NCI-H82 treated with DMSO at 0.1 percent for 48 hours (cell line): ENCODE measurements at regions not wholly inside any gene's neighbourhood (a gene's known extent, or its start where the extent isn't known, plus 50 kb on each side); places are given as distances from the start of the nearest gene placed in this dataset.

Experiments
- DNase-seq: peaks from one replicate; lab custom pipeline; 2025; ENCODE audit not compliant: unreplicated experiment; lab: John Stamatoyannopoulos, UW

DNA sequence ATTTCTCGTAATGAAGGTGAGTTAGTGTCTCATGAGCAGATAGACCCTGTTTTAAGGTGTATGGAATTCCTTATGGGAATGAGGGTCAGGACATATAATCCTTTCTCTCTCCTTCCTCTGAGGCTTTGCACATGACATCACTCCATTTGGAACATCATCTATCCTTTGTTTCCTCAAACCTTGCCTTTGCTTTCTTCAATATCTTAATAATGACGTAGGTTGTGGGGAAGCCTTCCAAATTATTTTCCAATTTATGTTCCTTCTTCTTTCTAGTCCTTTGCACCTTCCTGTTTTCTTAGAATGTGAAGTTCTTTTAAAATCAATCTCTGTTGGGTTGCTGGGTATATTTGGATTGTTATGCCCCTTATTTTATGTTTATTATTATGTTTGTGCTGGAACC, 502.9 kb upstream of the STXBP6 start:
- no peak for DNase-seq

DNA sequence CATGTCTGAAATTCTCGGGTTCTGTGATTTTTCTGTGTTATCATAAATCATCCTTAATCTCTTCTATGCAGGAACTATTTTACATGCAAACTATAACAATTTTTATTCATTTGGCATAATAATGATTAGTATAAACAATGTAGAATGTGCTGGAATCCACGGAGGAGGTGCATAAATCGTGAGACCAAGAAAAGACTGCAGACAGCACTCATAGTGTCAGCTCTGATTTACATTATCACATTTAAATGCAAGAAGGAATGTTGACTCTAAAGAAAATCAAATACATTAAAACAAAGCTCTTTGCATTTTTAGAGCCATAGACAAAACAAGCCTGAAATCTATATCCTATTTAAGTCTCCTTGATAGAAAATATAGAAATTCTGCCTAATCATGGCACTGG, 501.7 kb upstream of the STXBP6 start:
- DNase-seq = no peak

DNA sequence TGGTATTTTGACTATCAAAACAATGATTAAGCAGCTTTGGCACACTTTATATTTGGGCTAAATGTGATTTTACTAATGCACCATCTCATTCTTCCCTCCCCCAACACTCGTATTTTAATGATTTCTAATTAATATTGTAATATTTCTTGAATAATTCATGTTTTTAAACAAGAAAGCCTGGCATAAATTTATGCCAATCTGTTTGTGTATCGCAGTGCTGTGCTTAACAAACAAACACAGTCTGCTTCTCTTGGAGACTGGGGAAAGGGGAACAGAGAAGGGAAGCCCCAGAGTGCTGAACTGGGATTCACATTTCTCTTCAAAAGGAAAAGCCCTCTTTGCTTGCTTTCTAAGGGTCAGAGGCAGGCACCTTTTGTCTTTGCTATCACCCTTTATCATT, 496.9 kb upstream of the STXBP6 start:
- no peak for DNase-seq

DNA sequence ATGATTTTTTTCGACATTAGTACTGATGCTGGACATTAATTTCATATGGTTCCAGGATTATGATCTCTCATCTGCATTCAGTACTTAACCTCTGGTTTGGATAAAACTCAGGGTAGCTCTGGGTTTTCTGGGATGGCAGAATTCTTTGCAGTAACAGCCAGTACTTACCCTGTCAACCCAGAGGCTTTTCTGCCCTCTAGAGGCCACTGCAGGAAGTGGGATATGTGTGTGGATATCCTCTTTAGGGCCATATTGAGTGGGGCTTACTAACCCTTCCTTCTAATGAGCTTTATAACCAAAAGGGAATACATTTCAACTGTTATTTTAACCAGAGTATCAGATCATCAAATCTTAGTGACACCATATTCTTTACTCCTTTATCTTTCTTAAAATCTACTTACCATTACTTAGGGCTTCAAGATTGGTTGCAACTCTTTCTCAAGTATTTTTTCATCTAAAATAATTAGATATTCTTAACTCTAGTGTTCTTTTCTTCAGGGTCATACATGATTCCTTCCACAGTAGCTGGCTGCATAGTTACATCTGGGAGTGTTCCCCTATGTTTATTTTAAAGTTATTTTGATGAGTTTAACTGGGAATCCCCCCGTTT, 488.0 kb upstream of the STXBP6 start:
- DNase-seq = peak; percentile 55

DNA sequence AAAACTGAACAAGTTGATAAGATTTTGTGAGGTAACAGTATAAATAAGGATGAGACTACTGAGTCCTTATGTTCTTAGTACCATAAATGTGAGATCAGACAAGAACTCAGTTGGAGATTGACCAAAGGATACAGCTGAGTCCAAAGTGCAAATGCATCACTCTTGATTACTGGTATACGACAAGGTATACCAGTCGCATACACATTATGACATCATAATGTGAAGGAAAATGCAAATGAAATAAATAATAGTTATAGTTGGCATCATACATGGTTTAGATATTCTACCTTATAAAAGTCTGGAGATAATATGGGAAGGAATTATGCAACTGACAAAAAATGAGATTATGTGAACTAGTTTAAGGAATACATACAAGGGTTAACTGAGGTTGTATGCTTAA, 476.3 kb upstream of the STXBP6 start:
- DNase-seq = no peak

DNA sequence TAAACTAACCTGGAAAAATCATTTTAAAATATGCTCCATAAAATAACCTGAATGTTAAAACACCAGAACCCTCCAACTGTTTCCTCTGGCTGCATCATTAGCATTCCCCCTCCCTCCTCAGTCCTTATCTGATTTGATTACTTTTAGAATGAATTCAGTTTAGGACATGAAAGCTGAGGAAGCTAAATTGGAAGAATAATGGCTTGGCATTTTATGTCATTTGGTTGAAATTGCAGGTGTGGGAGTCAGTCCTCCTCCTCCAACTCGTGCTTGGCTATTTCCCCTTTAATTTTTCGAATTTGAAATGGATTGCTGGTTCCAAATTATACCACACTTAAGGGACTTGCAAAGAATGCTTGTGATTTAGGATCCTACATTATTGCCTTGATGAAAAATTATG, 473.0 kb upstream of the STXBP6 start:
- no peak for DNase-seq

DNA sequence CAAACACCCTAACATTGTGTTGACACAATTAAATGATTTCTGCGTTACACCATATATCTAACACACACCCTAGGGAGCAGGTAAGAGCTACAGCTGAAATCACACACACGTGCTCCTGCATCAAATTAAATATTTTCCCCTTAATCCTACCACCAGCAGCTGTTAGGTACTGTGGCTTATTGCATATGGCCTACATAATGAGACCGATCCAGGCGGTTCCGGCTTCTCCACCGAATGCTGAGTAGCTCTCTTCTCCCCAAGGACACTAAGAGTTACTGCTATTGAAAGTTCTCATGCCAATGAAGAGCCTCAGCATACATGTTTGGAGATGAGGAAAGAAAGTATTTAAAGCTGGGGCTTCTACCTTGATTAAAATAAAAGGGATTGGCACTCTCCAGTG, 472.2 kb upstream of the STXBP6 start:
- peak; percentile 67 for DNase-seq

DNA sequence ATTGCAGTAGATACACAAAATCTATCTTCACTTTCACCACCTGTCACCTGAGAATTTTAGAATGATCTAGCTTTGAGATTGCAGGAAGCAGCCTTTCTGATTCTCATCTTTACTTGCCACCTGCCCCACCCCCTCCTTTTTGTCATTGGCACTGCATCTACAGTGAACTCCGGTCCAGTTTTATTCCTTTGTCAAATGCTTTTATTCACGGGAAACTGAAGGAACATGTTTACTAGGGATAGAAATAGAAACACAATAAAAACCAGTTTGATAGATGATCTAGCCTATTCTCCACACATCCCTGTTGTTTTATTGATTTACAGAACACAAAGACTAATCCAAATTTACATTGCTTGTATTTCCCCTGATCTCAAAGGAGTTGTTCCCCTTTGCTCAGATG, 471.7 kb upstream of the STXBP6 start:
- DNase-seq = peak; percentile 4

DNA sequence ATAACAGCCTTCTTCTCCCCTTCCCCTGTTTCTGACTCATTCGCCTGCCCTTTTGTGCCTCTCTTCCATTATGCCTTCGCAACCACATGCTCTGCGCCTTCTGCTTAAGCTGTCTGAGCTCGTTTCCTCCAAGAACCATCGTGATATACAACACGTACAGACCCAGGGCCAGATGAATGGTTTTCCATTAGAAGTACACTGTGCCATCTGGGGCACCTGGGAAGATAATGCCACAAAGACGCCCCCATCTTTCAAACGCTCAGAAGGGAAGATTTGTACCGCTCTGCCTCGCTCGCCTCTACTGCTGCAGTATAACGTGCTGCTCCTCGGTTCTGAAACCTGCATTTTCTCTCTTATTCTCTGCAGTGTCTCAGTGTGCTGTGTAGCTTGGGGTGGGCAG, 470.9 kb upstream of the STXBP6 start:
- DNase-seq = no peak

DNA sequence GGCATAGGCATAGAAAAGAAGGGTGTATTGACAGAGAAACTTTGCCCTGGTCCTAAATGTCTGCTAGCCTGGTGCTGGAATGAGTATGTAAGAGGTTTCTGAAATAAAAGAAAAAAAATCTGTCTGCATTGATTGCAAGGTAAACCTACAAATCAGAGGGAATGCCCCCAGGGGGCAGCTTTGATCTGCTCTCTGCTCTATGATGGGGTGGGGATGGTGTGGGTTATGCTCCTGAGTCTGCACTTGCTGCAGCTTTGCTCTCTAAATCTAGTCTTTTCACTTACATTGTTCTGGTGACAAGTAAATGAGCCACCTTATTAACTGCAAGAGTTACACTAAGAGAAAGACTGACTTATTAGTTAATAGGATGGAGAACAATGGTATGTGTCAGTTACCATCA, 468.4 kb upstream of the STXBP6 start:
- DNase-seq = peak; percentile 30

DNA sequence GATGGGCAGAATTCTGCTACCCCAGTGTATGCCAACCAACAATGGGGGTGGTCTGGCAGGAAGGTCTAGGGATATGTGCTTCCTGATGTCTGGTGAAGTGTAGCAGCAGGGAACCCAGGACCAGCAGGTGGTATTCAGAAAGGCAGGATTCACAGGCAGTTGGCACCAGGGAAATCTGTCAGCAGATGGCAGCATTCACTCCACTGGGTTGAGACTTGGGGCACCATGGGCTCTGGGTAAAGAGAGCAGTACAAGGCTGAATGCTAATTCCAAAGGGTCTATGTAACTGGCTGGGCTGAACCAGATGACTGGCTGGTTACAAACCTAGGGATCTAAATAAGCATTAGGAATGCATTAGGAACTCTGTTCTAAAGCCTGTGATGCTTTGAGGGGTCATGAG, 466.9 kb upstream of the STXBP6 start:
- DNase-seq = no peak

DNA sequence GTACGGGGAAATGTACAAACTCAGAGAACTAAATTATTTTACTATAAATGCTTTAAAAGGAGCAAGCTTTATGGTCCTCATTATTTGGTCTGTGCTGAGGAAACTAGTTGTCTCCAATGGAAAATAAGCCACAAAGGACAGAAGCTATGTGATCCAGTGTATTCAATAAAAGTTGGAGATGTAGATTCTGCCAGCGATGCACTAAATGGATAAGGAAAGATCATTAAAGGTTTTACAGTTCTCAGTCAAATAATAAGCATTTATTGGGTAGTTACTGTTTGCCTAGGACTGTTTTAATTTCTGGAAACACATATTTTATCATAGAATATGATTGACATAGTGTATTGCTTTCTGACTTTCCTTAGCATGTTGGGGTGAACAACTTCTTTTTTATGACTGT, 458.9 kb upstream of the STXBP6 start:
- no peak for DNase-seq

DNA sequence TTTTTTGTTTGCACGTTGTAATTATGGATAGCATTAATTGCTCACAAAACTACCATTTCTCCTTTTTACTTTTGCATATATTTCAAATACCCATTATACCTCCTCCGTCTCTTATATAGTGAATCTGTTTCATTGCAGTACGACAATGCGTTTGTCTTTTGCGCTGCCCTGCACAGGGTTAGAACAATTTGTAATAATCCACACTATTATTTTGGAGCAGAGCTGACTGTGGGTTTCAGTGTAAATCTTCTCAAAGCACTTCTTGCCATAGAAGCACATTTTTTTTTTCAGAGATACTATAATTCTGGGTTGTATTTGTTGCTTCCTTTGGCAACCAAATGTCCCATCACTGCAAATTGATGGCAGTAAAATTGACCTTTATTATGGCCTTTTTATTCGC, 451.8 kb upstream of the STXBP6 start:
- DNase-seq = no peak

DNA sequence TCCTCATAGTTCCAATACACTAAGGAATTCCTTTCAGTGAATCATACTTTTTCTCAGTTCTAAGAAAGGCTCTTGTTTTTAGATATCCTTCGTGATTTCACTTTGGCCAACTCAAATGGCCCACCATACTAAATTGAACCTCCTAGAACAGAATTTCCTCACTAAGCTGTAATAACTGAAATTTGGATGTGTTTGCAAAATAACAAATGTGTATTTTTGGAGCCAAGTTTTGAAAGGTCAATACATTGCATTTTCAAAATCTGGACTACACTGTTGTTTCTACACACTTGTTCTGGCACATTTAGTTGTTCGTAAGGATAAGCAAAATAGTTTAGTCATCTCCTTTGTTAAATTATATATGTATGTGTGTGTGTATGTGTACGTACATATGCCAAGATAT, 439.0 kb upstream of the STXBP6 start:
- DNase-seq = no peak

DNA sequence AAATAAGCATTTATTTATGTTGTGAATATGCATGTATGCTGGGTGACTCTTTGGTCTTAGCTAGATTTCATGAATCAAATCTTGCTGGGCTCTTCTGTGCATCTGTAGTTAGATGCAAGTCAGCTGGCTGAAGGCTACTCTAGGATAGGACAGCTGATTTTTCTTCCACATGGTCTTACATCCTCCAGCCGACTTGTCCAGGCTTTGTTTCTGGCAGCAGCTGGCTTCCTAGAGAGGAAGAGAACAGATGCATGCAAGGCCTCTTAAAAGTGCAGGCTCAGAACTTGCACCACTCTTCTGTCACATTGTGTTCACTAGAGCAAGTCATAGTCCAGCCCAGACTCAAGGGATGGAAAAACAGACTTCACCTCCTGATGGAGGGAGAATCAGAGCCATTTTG, 435.4 kb upstream of the STXBP6 start:
- DNase-seq = no peak

DNA sequence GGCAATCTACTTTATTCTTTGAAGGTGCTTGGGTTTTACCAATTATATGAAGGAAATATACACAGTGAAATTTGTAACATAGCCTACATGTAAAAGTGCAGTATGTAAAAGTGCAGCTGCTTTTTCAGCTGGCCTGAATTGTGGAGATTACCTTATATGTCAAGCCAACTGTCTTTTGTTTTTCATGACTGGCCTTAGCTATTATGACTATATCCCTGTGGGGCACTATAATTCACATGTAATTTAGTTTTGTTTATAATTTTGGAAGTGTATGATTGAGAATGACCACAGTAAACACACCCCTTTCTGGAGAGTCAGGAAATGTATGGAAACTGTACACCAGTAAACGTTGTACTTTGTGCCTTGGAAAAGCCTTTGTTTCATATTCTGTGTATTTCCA, 435.0 kb upstream of the STXBP6 start:
- DNase-seq = no peak

DNA sequence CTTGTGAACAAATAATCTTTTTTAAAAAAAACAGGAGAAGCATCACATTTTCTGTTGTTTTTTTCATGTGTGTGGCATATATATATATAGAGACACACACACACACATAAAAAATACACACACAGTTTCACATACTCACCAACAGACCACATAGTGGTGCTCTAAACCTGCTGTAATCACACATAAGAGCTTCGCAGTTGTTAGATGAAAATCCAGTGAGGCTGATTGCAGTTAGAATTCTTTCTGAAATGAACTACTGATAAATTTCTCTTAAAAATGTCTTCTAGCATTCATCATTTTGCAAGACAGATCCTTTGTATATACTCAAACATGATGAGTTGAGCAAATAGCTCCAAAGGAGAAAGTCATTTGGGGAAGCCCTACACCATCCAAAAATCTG, 434.3 kb upstream of the STXBP6 start:
- no peak for DNase-seq

DNA sequence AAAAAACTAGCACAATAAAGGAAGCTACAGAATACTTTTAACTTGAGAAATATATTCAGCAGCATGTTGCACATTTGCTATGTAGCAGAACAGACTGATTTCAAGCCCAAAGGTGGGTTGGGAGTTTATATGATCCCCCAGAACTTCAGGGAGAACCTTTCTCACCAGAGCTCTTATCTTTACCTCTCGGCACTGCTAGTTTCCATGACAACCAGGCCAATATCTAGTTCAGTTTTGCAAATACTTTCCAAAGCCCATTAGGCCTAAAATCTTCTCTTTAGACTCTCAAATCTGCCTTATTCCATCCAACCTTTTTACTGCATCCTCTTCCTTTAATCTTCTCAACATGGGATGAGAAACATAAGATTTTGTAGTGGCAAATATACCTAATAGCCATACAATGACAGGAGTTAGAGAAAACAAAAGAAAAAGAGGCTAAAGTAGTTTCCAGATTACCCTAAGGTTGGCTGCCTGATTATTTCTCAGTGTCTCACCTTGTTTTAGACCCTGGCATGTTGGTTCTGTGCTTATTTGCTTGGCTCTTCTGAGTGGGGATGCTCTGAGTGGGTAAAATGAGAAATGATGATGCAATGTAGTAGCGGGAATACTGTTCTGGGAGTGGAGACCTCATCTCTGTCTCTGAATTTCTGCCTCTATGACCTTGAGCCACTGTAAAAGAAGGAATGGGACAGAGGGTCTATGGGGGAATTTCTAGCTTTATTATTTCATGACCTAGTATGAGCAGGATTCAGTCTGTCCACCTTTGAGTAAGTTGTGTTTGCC, 427.6 kb upstream of the STXBP6 start:
- DNase-seq = no peak

DNA sequence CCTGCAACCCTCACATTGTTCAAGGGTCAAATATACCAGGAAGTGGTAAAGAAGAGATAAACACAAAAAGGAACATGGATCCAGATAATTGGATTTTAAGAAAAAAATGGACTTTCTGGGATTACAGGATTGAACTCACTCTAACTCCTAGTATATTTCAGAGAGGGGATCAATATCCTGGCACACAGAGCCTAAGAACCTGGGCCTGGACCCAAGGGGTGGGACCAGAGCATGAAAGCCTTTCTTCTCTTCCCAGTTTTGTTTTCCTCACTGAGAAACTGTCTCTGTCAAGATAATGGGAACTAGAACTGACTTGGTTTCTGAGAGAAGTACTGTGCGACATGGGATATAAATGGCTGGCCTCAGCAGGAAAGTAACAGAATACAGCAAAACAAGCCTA, 422.8 kb upstream of the STXBP6 start:
- DNase-seq = no peak

DNA sequence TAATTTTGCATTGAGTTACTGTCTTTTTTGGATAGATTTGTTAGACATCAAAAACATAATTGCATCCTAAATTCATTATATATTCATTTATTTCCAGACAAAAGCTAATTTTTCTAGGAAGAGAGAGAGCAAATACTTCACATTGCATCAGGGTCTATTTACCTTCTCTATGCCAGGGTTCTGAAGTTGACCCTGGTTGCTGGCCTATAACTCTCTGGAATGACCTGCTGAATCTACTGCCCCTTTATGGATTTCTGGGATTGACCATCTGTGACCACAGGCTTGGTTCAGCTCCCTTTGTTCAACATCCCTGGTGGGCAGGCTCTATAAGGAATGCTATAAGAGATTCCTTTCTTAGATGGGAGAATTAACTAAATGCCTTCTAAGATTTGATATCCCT, 414.8 kb upstream of the STXBP6 start:
- DNase-seq = no peak

DNA sequence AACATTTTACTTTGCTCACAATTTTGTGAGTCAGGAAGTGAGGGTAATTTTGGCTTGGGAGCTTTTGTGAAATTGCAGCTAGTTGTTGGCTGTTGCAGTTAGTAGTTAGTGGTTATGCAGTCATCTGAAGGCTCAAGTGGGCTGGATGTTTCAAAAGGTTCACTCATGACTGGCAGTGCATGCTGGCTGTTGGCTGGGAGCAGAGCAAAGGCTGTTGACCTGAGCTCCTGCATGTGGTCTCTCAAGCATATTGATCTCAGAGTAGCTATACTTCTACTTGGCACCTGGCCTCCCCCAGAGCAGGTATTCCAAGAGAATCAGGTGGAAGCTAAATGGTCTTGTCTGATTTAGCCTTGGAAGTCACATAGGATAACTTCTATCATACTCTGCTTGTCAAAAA, 414.1 kb upstream of the STXBP6 start:
- DNase-seq = no peak

DNA sequence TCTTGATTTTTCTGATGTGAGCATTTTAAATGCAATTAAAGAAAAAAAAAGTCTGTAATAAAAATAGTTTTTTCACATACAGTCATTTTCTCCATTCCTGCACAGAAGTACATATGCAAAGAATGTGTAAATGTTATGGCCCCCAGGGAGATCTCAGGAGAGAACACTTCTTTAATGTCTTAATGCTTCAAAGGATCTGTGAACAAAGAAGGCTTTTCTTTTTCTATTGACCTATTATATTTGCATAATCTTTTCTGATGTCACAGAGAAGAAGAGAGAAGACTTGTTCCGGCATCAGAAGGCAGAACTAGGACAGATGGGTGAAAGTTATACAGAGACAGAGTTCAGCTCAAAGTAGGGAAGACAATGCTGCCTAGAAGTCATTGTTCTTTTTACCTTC, 413.5 kb upstream of the STXBP6 start:
- DNase-seq = no peak

DNA sequence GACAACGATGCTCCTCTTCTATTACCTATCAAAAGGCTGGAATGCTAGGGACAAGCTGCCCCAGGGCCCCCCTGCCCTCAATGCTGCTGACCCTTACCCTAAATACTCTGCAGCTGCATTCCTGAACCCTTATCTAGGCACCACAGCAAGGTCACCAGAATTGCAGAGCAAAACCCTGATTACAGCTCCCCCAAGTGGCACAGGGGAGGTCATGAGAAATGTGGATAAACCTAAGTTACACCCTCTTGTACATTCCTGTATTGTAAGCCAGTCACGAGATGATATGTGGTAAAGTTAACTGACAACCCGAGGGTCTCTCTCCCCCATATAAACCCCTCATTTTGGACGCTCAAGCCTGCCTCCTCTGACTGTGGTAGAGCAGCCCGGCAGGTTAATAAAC, 411.8 kb upstream of the STXBP6 start:
- DNase-seq = no peak
